CD14-positive monocyte (primary cell): ENCODE measurements at regions not wholly inside any gene's neighbourhood (a gene's known extent, or its start where the extent isn't known, plus 50 kb on each side); places are given as distances from the start of the nearest gene placed in this dataset.

ENCODE experiments used
- DNase-seq, 3 donors: peaks; one replicate each; pipeline ENCODE4 v3.0.0-alpha.2; 2011 to 2022
- H2AFZ ChIP-seq: 2 replicates; pipeline ENCODE4 v1.6.0; 2012; ENCODE audit warnings: mild to moderate bottlenecking, low read depth, low read length, inconsistent platforms; ENCODE audit not compliant: insufficient read depth, poor library complexity, severe bottlenecking
- H3K27ac ChIP-seq, 2 donors: 1 replicate in 1 of 2; 2 replicates in 1 of 2; pipeline ENCODE4 v1.5.1; 2012 to 2013; ENCODE audit warnings: low read length in 2 of 2, control low read depth in 1 of 2, inconsistent platforms in 1 of 2, low read depth in 1 of 2, mild to moderate bottlenecking in 1 of 2
- H3K27me3 ChIP-seq, 2 donors: one replicate each; pipeline versions ENCODE4 v1.6.0 to v1.6.1; 2011 to 2013; ENCODE audit warnings: low read length in 2 of 2; ENCODE audit not compliant: control insufficient read depth in 2 of 2, insufficient read depth in 2 of 2
- H3K36me3 ChIP-seq, 2 donors: replicated peaks in 1 of 2; 1 replicate in 1 of 2; 2 replicates in 1 of 2; pipeline versions ENCODE4 v1.5.1 to v1.6.1; 2012 to 2013; ENCODE audit warnings: low read length in 2 of 2, control low read depth in 1 of 2, inconsistent platforms in 1 of 2, mild to moderate bottlenecking in 1 of 2; ENCODE audit not compliant: insufficient read depth in 2 of 2, control insufficient read depth in 1 of 2
- H3K4me1 ChIP-seq, 2 donors: 1 replicate in 1 of 2; 2 replicates in 1 of 2; pipeline versions ENCODE4 v1.5.1 to v1.6.1; 2012 to 2013; ENCODE audit warnings: low read length in 2 of 2, control low read depth in 1 of 2, inconsistent platforms in 1 of 2, mild to moderate bottlenecking in 1 of 2, moderate library complexity in 1 of 2; ENCODE audit not compliant: insufficient read depth in 2 of 2, control insufficient read depth in 1 of 2
- H3K4me2 ChIP-seq: replicated peaks from 2 replicates; pipeline ENCODE3; 2012; ENCODE audit warnings: low read length, moderate library complexity, mild to moderate bottlenecking; ENCODE audit not compliant: poor library complexity, severe bottlenecking; ENCODE audit errors: extremely low read depth
- H3K4me3 ChIP-seq, 3 experiments: fragments of 200-600 bp in 1 of 3; sonication (generic) in 1 of 3; replicated peaks in 1 of 3; 1 replicate in 2 of 3; 2 replicates in 1 of 3; pipeline ENCODE4 v1.5.1; 2011 to 2013; ENCODE audit warnings: low read length in 3 of 3, mild to moderate bottlenecking in 3 of 3, control low read depth in 2 of 3, low read depth in 2 of 3, inconsistent platforms in 1 of 3, moderate library complexity in 1 of 3
- H3K79me2 ChIP-seq: 2 replicates; pipeline ENCODE4 v1.6.0; 2012; ENCODE audit warnings: mild to moderate bottlenecking, control low read depth, inconsistent platforms, low read length, moderate library complexity; ENCODE audit not compliant: insufficient read depth
- H3K9ac ChIP-seq: 2 replicates; pipeline ENCODE4 v1.6.0; 2017; ENCODE audit warnings: low read length, mild to moderate bottlenecking; ENCODE audit not compliant: insufficient read depth, poor library complexity, severe bottlenecking
- H3K9me3 ChIP-seq, 2 donors: replicated peaks in 1 of 2; 1 replicate in 1 of 2; 2 replicates in 1 of 2; pipeline versions ENCODE4 v1.5.1 to v1.6.1; 2012 to 2013; ENCODE audit warnings: low read length in 2 of 2, control low read depth in 1 of 2; ENCODE audit not compliant: control insufficient read depth in 1 of 2, insufficient read depth in 1 of 2
- H4K20me1 ChIP-seq: 2 replicates; pipeline ENCODE4 v1.6.0; 2012; ENCODE audit warnings: mild to moderate bottlenecking, low read length, control low read depth, moderate library complexity; ENCODE audit not compliant: insufficient read depth
- H3K27ac Mint-ChIP-seq, 7 donors: one replicate each; pipeline ENCODE4 v1.8.0; 2020; ENCODE audit warnings: mild to moderate bottlenecking in 7 of 7, mixed read lengths in 7 of 7, moderate library complexity in 6 of 7, inconsistent platforms in 2 of 7
- H3K27me3 Mint-ChIP-seq, 3 donors: one replicate each; pipeline ENCODE4 v1.8.0; 2021 to 2022; ENCODE audit warnings: low read depth in 3 of 3, mild to moderate bottlenecking in 3 of 3, mixed read lengths in 3 of 3, moderate library complexity in 3 of 3, inconsistent platforms in 1 of 3
- H3K36me3 Mint-ChIP-seq, 2 donors: one replicate each; pipeline ENCODE4 v1.8.0; 2020; ENCODE audit warnings: mixed read lengths in 2 of 2, inconsistent platforms in 1 of 2, mild to moderate bottlenecking in 1 of 2
- H3K4me1 Mint-ChIP-seq: one replicate; pipeline ENCODE4 v1.8.0; 2020; ENCODE audit warnings: mild to moderate bottlenecking, mixed read lengths
- H3K4me3 Mint-ChIP-seq, 2 donors: one replicate each; pipeline ENCODE4 v1.8.0; 2020; ENCODE audit warnings: mild to moderate bottlenecking in 2 of 2, mixed read lengths in 2 of 2, moderate library complexity in 1 of 2
- H3K9me3 Mint-ChIP-seq, 7 donors: one replicate each; pipeline ENCODE4 v1.8.0; 2020 to 2022; ENCODE audit warnings: mixed read lengths in 7 of 7, mild to moderate bottlenecking in 6 of 7, moderate library complexity in 6 of 7, inconsistent platforms in 2 of 7
- WGBS: methylation state at CpG from one replicate; pipeline ENCODE4 v1.1.5; 2013; ENCODE audit warnings: missing lambda C conversion rate; ENCODE audit not compliant: insufficient coverage; 5-methylcytosine and 5-hydroxymethylcytosine counted together
- intact Hi-C, 2 donors: fragments of 100-400 bp; cut with micrococcal nuclease; formaldehyde crosslinking; loops; one replicate each; pipeline versions ENCODE4 v1.15.0 to v1.15.1; 2023
- TF ChIP-seq, protein P1 (sequence below): fragments of 200-600 bp; IDR thresholded peaks from one replicate; pipeline ENCODE4 v1.8.0; 2022; ENCODE audit warnings: antibody characterized with exemption, mild to moderate bottlenecking

- H3K27ac ChIP-seq, result no peak overlapping the region
- H3K9ac ChIP-seq, result no peak overlapping the region
- H3K27ac Mint-ChIP-seq, result no peak overlapping the region
- H3K79me2 ChIP-seq, result no peaks in the 10 kb centered on the region
- no peaks in the 10 kb centered on the region for H3K36me3 ChIP-seq
- WGBS, result no CpG with 5 or more reads among the region's 4 CpGs
- no peak overlapping the region for H2AFZ ChIP-seq
- no peak for DNase-seq
- H4K20me1 ChIP-seq, result no peaks in the 10 kb centered on the region
- H3K9me3 Mint-ChIP-seq, result peaks cover 0 to 7% (median 2%) of the 10 kb centered on the region in 7 donors
- no peaks in the 10 kb centered on the region for H3K27me3 ChIP-seq
- peaks cover 0 to 6% of the 10 kb centered on the region in 2 donors for H3K9me3 ChIP-seq
- no peak overlapping the region for H3K4me3 Mint-ChIP-seq
- H3K4me2 ChIP-seq, result no peak overlapping the region
- TF ChIP-seq, protein P1, sequence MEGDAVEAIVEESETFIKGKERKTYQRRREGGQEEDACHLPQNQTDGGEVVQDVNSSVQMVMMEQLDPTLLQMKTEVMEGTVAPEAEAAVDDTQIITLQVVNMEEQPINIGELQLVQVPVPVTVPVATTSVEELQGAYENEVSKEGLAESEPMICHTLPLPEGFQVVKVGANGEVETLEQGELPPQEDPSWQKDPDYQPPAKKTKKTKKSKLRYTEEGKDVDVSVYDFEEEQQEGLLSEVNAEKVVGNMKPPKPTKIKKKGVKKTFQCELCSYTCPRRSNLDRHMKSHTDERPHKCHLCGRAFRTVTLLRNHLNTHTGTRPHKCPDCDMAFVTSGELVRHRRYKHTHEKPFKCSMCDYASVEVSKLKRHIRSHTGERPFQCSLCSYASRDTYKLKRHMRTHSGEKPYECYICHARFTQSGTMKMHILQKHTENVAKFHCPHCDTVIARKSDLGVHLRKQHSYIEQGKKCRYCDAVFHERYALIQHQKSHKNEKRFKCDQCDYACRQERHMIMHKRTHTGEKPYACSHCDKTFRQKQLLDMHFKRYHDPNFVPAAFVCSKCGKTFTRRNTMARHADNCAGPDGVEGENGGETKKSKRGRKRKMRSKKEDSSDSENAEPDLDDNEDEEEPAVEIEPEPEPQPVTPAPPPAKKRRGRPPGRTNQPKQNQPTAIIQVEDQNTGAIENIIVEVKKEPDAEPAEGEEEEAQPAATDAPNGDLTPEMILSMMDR, result no peak
- intact Hi-C loops, result no loop called here
- no peaks in the 10 kb centered on the region for H3K27me3 Mint-ChIP-seq
- H3K4me1 ChIP-seq, result no peaks in the 10 kb centered on the region
- no peak overlapping the region for H3K4me3 ChIP-seq
- no peaks in the 10 kb centered on the region for H3K36me3 Mint-ChIP-seq
- no peaks in the 10 kb centered on the region for H3K4me1 Mint-ChIP-seq
Observed at GRCh38 chr13:87769445-87769844, 98.3 kb downstream of the SLITRK5 start.

- H3K4me3 ChIP-seq, result no peak overlapping the region
- H3K27me3 Mint-ChIP-seq, result peaks cover 0 to 2% (median 0%) of the 10 kb centered on the region in 3 donors
Observed at GRCh38 chr13:87777387-87777786, 106.2 kb downstream of the SLITRK5 start.

More at GRCh38 chr13:87777387-87777786, 106.2 kb downstream of the SLITRK5 start:
- no peaks in the 10 kb centered on the region for H3K9me3 ChIP-seq
- Mint-ChIP-seq H3K4me3 (no peak overlapping the region), H3K36me3 (no peaks in the 10 kb centered on the region), H3K9me3 (peaks cover 0 to 5% (median 2%) of the 10 kb centered on the region in 7 donors), H3K27ac (no peak overlapping the region), H3K4me1 (no peaks in the 10 kb centered on the region)
- H2AFZ ChIP-seq, result no peak overlapping the region
- H3K27me3 ChIP-seq, result no peaks in the 10 kb centered on the region
- H3K27ac ChIP-seq, result no peak overlapping the region
- DNase-seq, result no peak
- H3K9ac ChIP-seq, result no peak overlapping the region
- H3K36me3 ChIP-seq, result no peaks in the 10 kb centered on the region
- no peak overlapping the region for H3K4me2 ChIP-seq
- intact Hi-C loops, result no loop called here
- no peaks in the 10 kb centered on the region for H3K4me1 ChIP-seq
- TF ChIP-seq, protein P1, result no peak
- no CpG with 5 or more reads among the region's 3 CpGs for WGBS
- no peaks in the 10 kb centered on the region for H4K20me1 ChIP-seq
- H3K79me2 ChIP-seq, result no peaks in the 10 kb centered on the region
